HG03108 (cell line): ENCODE measurements at regions not wholly inside any gene's neighbourhood (a gene's known extent, or its start where the extent isn't known, plus 50 kb on each side); places are given as distances from the start of the nearest gene placed in this dataset.

Source experiments
- ATAC-seq: cut with Tn5 transposase; IDR thresholded peaks from one replicate; pipeline ENCODE4 v1.9.1; 2021; ENCODE audit warnings: moderate library complexity; ENCODE audit not compliant: unreplicated experiment

DNA sequence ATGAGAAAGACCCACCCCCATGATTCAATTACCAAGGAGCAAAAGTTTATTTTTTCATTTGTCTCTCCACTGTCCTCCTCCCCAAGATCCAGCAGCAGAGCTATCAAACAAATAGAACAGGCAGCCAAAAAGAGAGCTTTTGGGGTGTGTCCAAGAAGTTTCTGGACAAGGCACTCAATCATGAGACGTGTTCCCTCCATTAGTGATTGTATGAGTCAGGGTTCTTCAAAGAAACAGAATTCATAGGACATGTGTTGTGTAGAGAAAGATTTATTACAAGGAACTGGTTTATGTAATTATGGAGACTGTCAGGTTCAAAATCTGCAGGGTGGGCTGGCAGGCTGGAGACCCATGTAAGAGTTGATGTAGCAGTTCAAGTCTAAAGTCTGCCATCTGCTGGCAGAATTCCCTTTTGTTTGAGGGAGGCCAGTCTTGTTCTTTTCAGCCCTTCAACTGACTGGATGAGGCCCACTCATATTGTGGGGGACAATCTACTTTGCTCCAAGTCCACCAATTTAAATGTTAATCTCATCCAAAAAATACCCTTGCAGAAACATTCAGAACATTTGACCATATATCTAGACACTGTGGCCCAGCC is 248.1 kb upstream of the OPRM1 start:
- no peak for ATAC-seq

DNA sequence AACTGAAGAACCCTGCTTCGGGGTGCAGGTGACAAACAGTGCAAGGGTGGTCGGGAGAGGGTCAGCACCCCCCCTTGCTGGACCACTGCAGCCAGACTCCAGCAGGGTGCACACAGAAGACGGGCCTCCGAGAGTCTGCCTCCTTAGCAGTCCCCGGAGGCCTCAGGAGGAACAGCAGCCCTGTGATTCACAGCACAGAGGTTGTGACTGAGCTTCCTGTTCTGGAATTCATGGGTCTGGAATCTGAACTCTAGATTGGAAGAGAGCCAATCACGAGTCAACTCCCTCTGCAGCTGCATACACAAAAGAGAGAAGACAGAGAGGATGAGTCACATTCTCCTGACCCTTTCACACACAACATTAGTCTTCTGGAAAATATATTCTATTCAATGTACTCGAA is 249.0 kb upstream of the OPRM1 start:
- no peak for ATAC-seq

- ATAC-seq, result no peak
Measured at GRCh38 chr6:153787341-153787606, 251.8 kb upstream of the OPRM1 start.

GRCh38 chr6:153781306-153781705 is 257.7 kb upstream of the OPRM1 start:
- no peak for ATAC-seq

GRCh38 chr6:153780011-153780410 is 259.0 kb upstream of the OPRM1 start:
- no peak for ATAC-seq

DNA sequence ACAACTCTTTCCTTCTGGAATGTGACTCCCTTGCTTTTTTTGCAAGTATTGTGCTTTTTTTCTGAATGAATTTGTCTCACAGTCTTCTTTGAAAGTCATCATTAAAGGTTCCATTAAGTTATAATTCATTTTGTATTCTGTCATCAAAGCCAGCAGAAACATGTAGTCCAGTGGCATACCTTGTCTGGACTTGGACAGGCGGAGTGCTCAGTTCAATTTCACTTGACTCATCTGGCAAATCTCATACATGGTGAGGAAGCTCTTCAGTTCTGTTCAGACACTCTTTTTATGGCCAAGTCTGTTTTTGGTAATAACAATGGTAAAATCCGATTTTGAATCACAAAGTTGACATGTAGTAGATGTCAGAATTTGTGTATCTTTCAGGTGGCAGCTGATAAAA is 260.8 kb upstream of the OPRM1 start:
- no peak for ATAC-seq

- ATAC-seq, result no peak
Measured at GRCh38 chr6:153771577-153771976, 267.5 kb upstream of the OPRM1 start.

DNA sequence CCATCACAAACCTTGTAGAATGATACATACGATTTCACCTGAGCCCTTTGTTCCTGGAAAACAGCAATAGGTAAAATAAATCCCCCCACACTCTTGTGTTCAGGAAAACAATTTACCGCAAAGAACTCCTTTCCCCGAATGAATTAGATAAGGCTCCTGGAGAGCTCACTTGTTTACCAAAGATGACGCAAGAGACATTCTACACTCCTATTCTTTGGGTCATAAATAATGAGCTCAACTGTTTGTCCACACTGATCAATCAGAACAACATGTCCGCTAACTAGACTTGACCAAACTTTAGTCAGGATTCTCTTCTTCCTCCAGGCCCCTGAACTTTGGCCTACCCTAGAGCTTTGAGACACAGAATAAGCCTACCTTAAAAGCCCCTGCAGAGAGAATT is 271.9 kb upstream of the OPRM1 start:
- ATAC-seq, result no peak

DNA sequence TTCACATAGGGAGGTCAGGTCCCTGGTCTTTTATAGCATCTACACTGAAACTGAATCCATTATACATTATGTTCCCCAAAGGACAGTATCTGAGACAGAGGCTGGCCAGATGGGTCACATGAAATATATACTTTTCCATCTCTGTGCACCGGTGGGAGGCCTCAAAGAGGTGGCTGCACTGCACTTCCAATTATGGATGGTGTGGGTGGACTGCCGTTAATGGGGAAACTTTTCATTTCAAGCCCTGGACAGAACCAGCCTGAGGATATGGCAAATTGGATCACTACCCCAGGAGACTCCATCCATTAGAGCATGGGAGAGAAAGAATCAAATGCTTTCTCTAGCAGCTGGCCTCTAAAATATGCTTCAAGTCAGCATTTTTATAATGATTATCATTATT is 280.5 kb upstream of the OPRM1 start:
- no peak for ATAC-seq

DNA sequence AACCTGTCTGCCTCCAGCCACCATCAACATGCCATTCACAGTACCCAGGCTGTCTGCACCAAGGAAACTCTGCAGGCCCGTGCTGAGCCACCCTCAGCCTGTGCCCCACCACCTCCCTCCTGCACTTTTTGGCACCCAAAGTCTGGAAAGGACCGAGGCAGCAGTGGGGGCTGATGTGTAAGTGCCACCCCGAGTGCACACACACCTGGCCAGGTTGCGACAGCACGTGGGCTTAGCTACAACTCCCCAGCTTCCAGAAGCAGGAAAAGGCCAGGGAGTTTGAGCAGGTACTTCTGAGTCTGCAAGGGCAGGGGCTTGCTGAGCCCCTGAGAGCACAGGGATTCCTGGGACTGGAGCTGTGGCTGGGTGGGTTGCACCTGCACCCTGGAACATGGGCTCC is 303.3 kb upstream of the OPRM1 start:
- ATAC-seq, result no peak

DNA sequence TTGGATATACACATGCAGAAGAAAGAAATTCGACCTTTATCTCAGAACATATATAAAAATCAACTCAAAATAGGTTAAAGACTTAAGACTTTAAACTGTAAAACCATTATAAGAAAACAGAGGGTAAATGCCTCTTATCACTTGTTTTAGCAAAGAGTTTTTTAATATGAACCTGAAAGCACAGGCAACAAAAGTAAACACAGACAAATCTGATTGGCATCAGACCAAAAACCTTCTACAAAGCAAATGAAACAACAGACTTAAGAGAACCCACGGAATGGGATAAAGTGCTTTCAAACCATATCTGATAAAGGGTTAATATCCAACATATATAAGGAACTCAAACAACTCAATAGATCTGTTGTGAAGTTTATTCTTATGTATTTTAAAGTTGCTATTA is 309.9 kb upstream of the OPRM1 start:
- no peak for ATAC-seq

- ATAC-seq, result no peak
Measured at GRCh38 chr6:153727885-153728284, 311.2 kb upstream of the OPRM1 start.

DNA sequence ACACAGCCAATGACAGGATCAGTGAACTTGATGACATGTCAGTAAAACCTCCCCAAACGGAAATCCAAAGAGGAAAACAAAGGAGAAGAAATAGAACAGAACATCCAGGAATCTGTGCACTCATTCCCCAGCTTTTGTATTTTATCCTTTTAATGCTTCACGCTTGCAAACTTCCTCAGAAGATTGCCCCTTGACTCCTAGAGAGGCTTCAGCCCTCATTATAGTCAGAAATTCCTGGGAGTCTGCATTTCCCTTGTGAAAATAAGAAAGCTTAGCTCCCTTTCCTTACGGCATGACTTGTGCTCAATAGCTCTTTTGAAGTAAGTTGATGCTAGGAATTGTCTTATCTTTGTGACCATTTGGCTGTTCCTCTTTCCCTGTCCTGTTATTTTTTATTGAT is 313.6 kb upstream of the OPRM1 start:
- ATAC-seq, result no peak

DNA sequence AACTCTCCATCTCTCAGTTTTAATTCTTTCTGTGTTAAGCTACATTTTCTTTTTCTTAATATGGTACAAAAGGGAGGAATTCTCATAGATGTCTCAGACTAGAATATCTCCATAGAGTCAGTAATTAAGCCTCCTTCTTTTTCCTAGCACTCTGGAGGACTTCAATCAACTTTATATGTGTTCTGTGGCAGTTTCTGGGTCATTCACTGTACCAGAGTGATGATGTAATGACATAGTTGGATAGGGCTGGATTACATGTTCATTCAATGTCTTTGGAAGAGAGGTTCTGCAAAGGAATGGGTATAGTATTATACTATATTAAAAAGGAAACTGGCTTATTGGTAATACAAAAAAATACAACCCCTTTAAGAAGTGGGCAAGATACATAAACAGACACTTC is 318.3 kb upstream of the OPRM1 start:
- no peak for ATAC-seq

DNA sequence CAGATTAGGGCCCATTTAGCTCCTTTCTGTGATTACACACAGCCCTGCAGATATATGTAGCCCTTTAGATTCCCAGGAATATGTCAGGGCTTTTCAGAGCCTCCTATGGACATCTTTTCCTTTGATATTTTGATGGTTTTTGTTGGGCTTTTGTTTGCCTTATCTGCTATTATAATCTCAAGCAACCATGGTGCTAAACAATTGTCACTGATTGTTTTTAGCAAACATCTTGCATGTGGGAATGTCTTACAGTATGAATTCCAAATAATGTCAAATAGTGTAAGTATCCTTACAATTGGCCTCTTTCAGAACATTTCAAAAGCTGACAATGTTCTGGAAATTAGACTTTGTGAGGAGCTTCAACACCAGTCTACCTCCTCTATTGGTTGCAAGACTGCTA is 333.6 kb upstream of the OPRM1 start:
- ATAC-seq, result no peak

- no peak for ATAC-seq
Measured at GRCh38 chr6:153702671-153703070, 336.4 kb upstream of the OPRM1 start.

GRCh38 chr6:153698637-153699036 is 340.4 kb upstream of the OPRM1 start:
- ATAC-seq, result no peak

GRCh38 chr6:153698001-153698400 is 341.0 kb upstream of the OPRM1 start:
- ATAC-seq, result no peak

- no peak for ATAC-seq
Measured at GRCh38 chr6:153677522-153677921, 361.5 kb upstream of the OPRM1 start.

GRCh38 chr6:153673750-153674149 is 365.3 kb upstream of the OPRM1 start:
- no peak for ATAC-seq

- no peak for ATAC-seq
Measured at GRCh38 chr6:153673225-153673624, 365.8 kb upstream of the OPRM1 start.

GRCh38 chr6:153670403-153671026 is 368.5 kb upstream of the OPRM1 start:
- ATAC-seq, result no peak

- no peak for ATAC-seq
Measured at GRCh38 chr6:153668758-153669157, 370.3 kb upstream of the OPRM1 start.
